NCI-H146 treated with DMSO at 0.1 percent for 48 hours (cell line): ENCODE measurements at regions not wholly inside any gene's neighbourhood (a gene's known extent, or its start where the extent isn't known, plus 50 kb on each side); places are given as distances from the start of the nearest gene placed in this dataset.
A peak's percentile ranks its signal among the peaks of the same experiment; 100 is the strongest.

ENCODE experiments used
- DNase-seq: peaks from one replicate; lab custom pipeline; 2025; ENCODE audit not compliant: unreplicated experiment; lab: John Stamatoyannopoulos, UW

DNA sequence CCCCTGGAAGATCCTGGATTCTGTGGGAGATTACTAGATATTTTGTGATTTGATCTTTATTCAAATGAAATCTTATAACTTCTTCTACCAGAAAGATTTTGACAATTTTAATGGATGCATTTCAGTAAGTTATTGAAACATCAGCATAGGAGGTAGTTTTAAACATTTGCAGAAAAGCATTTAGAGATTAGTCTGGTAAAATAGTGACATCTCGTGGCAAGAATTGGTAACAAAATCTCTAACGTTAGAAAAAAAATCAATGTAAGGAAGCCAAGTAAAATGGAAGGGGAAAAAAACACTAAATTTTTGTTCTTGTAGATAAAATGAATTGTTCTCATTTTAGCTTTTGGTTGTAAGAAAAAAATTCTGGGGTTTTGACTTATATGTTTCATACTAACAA, 73.3 kb downstream of the TASL start:
- no peak for DNase-seq

GRCh38 chrX:30495468-30495867, 82.1 kb downstream of the TASL start:
- no peak for DNase-seq

DNA sequence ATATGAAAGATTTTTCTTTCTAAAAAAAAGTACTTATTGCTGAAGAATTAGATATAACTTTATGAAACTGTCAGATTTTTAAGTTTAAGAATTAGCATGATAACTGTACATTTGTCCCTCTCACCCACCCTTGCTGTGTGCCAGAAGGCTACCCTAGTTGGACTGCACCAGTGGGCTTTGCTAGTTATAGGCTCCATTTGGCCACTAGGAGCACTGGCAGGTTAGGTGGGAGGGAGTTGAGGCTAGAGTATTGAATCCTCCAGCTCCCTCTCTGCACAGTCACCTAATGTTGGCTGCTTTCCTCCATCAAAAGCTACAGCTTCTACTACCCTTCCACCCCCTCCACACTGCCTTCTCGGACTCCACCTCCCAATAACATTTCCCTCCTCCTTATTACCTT, 84.2 kb downstream of the TASL start:
- DNase-seq: no peak

GRCh38 chrX:30489323-30489722, 88.2 kb downstream of the TASL start:
- DNase-seq: peak; percentile 12

- peak; percentile 44 for DNase-seq
Observed at GRCh38 chrX:30488092-30488491, 89.5 kb downstream of the TASL start.

- DNase-seq: no peak
Observed at GRCh38 chrX:30483996-30484395, 93.6 kb downstream of the TASL start.

GRCh38 chrX:30468471-30468870, 109.1 kb downstream of the TASL start:
- DNase-seq: no peak
